B cell (primary cell): ENCODE measurements at regions not wholly inside any gene's neighbourhood (a gene's known extent, or its start where the extent isn't known, plus 50 kb on each side); places are given as distances from the start of the nearest gene placed in this dataset.

Experiments used
- EZH2 ChIP-seq: IDR thresholded peaks from 2 replicates; pipeline ENCODE4 v1.6.1; 2012; ENCODE audit warnings: borderline replicate concordance, low read depth, mild to moderate bottlenecking, moderate library complexity, low read length; ENCODE audit not compliant: insufficient read depth, poor library complexity, severe bottlenecking
- TF ChIP-seq, protein P1 (sequence below): fragments of 200-600 bp; IDR thresholded peaks from one replicate; pipeline ENCODE4 v1.8.0; 2022; ENCODE audit warnings: antibody characterized with exemption, mild to moderate bottlenecking

GRCh38 chr16:64313726-64314125, 808.1 kb downstream of the CDH11 start:
- TF ChIP-seq, protein P1, sequence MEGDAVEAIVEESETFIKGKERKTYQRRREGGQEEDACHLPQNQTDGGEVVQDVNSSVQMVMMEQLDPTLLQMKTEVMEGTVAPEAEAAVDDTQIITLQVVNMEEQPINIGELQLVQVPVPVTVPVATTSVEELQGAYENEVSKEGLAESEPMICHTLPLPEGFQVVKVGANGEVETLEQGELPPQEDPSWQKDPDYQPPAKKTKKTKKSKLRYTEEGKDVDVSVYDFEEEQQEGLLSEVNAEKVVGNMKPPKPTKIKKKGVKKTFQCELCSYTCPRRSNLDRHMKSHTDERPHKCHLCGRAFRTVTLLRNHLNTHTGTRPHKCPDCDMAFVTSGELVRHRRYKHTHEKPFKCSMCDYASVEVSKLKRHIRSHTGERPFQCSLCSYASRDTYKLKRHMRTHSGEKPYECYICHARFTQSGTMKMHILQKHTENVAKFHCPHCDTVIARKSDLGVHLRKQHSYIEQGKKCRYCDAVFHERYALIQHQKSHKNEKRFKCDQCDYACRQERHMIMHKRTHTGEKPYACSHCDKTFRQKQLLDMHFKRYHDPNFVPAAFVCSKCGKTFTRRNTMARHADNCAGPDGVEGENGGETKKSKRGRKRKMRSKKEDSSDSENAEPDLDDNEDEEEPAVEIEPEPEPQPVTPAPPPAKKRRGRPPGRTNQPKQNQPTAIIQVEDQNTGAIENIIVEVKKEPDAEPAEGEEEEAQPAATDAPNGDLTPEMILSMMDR = no peak
- TF ChIP-seq EZH2 = no peak
